ENCODE measurements at regions not wholly inside any gene's neighbourhood (a gene's known extent, or its start where the extent isn't known, plus 50 kb on each side); places are given as distances from the start of the nearest gene placed in this dataset.
A peak's percentile ranks its signal among the peaks of the same experiment; 100 is the strongest.

- TF ChIP-seq CTCF (conservative IDR thresholded peaks at IDR 0.05; ENCODE audit: low read length) (peak; percentile 59), EZH2phosphoT487 (IDR thresholded peaks at IDR 0.05; ENCODE audit: borderline replicate concordance) (no peak)
Measured at GRCh38 chrX:71859637-71860036, 51.0 kb upstream of the NHSL2 start.

All from Loucy (cell line).